ENCODE measurements at regions not wholly inside any gene's neighbourhood (a gene's known extent, or its start where the extent isn't known, plus 50 kb on each side); places are given as distances from the start of the nearest gene placed in this dataset.

GRCh38 chr3:102237838-102238237, 197.0 kb upstream of the ZPLD1 start:
- Histone ChIP-seq H3K36me3 (replicated peaks; ENCODE audit: low read depth, low read length) (no peaks in the 10 kb centered on the region), H3K9ac (ENCODE audit: low read length) (no peak overlapping the region), H3K79me2 (ENCODE audit: low read length) (no peaks in the 10 kb centered on the region), H3K27me3 (ENCODE audit: low read depth, low read length) (0 out of 2 replicates have a peak, but pooled peaks cover 4% of the 10 kb centered on the region), H3K4me1 (ENCODE audit: low read length) (peaks cover 32% of the 10 kb centered on the region), H4K20me1 (ENCODE audit: insufficient read depth, low read length) (no peaks in the 10 kb centered on the region), H3K27ac (ENCODE audit: low read length) (no peak overlapping the region), H3K4me2 (ENCODE audit: low read length) (no peak overlapping the region), H3K4me3 (ENCODE audit: low read length) (no peak overlapping the region), H2AFZ (ENCODE audit: low read depth, low read length) (no peak overlapping the region), H3K9me3 (ENCODE audit: insufficient read depth, low read length) (no peaks in the 10 kb centered on the region)
- no peak for TF ChIP-seq EZH2phosphoT487 (IDR thresholded peaks at IDR 0.05; ENCODE audit: low read depth)

GRCh38 chr3:102238362-102238761, 196.5 kb upstream of the ZPLD1 start:
- H3K4me3 ChIP-seq (ENCODE audit: low read length) = no peak overlapping the region
- 0 out of 2 replicates have a peak, but pooled peaks cover 4% of the 10 kb centered on the region for H3K27me3 ChIP-seq (ENCODE audit: low read depth, low read length)
- H4K20me1 ChIP-seq (ENCODE audit: insufficient read depth, low read length) = no peaks in the 10 kb centered on the region
- H3K9me3 ChIP-seq (ENCODE audit: insufficient read depth, low read length) = no peaks in the 10 kb centered on the region
- no peak overlapping the region for H3K27ac ChIP-seq (ENCODE audit: low read length)
- peaks cover 30% of the 10 kb centered on the region for H3K4me1 ChIP-seq (ENCODE audit: low read length)
- H3K79me2 ChIP-seq (ENCODE audit: low read length) = no peaks in the 10 kb centered on the region
- TF ChIP-seq EZH2phosphoT487 (IDR thresholded peaks at IDR 0.05; ENCODE audit: low read depth) = no peak
- TF ChIP-seq CTCF (IDR thresholded peaks at IDR 0.05; ENCODE audit: low read depth, low read length) = no peak
- no peaks in the 10 kb centered on the region for H3K36me3 ChIP-seq (replicated peaks; ENCODE audit: low read depth, low read length)
- H3K4me2 ChIP-seq (ENCODE audit: low read length) = no peak overlapping the region
- no peak overlapping the region for H2AFZ ChIP-seq (ENCODE audit: low read depth, low read length)
- no peak overlapping the region for H3K9ac ChIP-seq (ENCODE audit: low read length)

GRCh38 chr3:102240720-102241119, 194.1 kb upstream of the ZPLD1 start:
- Histone ChIP-seq H3K4me1 (ENCODE audit: low read length) (peaks cover 8% of the 10 kb centered on the region), H3K27me3 (ENCODE audit: low read depth, low read length) (no peaks in the 10 kb centered on the region), H2AFZ (ENCODE audit: low read depth, low read length) (no peak overlapping the region), H3K4me3 (ENCODE audit: low read length) (no peak overlapping the region), H3K4me2 (ENCODE audit: low read length) (no peak overlapping the region), H4K20me1 (ENCODE audit: insufficient read depth, low read length) (no peaks in the 10 kb centered on the region), H3K79me2 (ENCODE audit: low read length) (no peaks in the 10 kb centered on the region), H3K27ac (ENCODE audit: low read length) (no peak overlapping the region), H3K36me3 (replicated peaks; ENCODE audit: low read depth, low read length) (no peaks in the 10 kb centered on the region), H3K9me3 (ENCODE audit: insufficient read depth, low read length) (no peaks in the 10 kb centered on the region), H3K9ac (ENCODE audit: low read length) (no peak overlapping the region)
- TF ChIP-seq CTCF (IDR thresholded peaks at IDR 0.05; ENCODE audit: low read depth, low read length) (no peak), EZH2phosphoT487 (IDR thresholded peaks at IDR 0.05; ENCODE audit: low read depth) (no peak)

- Histone ChIP-seq H3K4me2 (ENCODE audit: low read length) (no peak overlapping the region), H2AFZ (ENCODE audit: low read depth, low read length) (no peak overlapping the region), H3K9ac (ENCODE audit: low read length) (no peak overlapping the region), H3K4me1 (ENCODE audit: low read length) (no peaks in the 10 kb centered on the region), H3K36me3 (replicated peaks; ENCODE audit: low read depth, low read length) (no peaks in the 10 kb centered on the region), H4K20me1 (ENCODE audit: insufficient read depth, low read length) (no peaks in the 10 kb centered on the region), H3K27me3 (ENCODE audit: low read depth, low read length) (no peaks in the 10 kb centered on the region), H3K4me3 (ENCODE audit: low read length) (no peak overlapping the region), H3K9me3 (ENCODE audit: insufficient read depth, low read length) (no peaks in the 10 kb centered on the region), H3K79me2 (ENCODE audit: low read length) (no peaks in the 10 kb centered on the region), H3K27ac (ENCODE audit: low read length) (no peak overlapping the region)
- TF ChIP-seq EZH2phosphoT487 (IDR thresholded peaks at IDR 0.05; ENCODE audit: low read depth) (no peak), CTCF (IDR thresholded peaks at IDR 0.05; ENCODE audit: low read depth, low read length) (no peak)
These were observed 185.7 kb upstream of the ZPLD1 start for GRCh38 chr3:102248981-102249705.
